AG04449 (cell line): ENCODE measurements at regions not wholly inside any gene's neighbourhood (a gene's known extent, or its start where the extent isn't known, plus 50 kb on each side); places are given as distances from the start of the nearest gene placed in this dataset.

ENCODE experiments used
- CTCF ChIA-PET: fragments of 350-600 bp; formaldehyde crosslinking; extraction: SDS; loops from one replicate; lab custom pipeline; 2021; ENCODE audit warnings: antibody characterized with exemption; lab: Yijun Ruan, JAX
- POLR2A ChIA-PET: fragments of 400-600, 350-600 bp; formaldehyde crosslinking; extraction: SDS; loops from one replicate; lab custom pipeline; 2020; ENCODE audit warnings: antibody characterized with exemption, inconsistent platforms; lab: Yijun Ruan, JAX
- DNase-seq: peaks from one replicate; pipeline ENCODE4 v3.0.0-alpha.2; 2010; ENCODE audit warnings: low read depth, low spot score
- H3K4me3 ChIP-seq: 2 replicates; pipeline ENCODE4 v1.5.1; 2011; ENCODE audit warnings: low read depth, mild to moderate bottlenecking, control low read depth, low read length
- TF ChIP-seq, protein P1 (sequence below): IDR thresholded peaks from one replicate; pipeline ENCODE4 v1.5.1; 2011; ENCODE audit warnings: mild to moderate bottlenecking, moderate library complexity, low read length, control low read depth, inconsistent platforms; ENCODE audit not compliant: insufficient read depth; ENCODE audit errors: missing control alignments

GRCh38 chr6:71421611-71422010, 133.0 kb downstream of the OGFRL1 start:
- POLR2A ChIA-PET: no interaction called here
- DNase-seq: no peak
- CTCF ChIA-PET: interaction anchor here (1.4 kb wide), 1 partner anchor 15 kb away, joined by 4 read pairs; no protein-coding TSS in a partner anchor
- TF ChIP-seq, protein P1, sequence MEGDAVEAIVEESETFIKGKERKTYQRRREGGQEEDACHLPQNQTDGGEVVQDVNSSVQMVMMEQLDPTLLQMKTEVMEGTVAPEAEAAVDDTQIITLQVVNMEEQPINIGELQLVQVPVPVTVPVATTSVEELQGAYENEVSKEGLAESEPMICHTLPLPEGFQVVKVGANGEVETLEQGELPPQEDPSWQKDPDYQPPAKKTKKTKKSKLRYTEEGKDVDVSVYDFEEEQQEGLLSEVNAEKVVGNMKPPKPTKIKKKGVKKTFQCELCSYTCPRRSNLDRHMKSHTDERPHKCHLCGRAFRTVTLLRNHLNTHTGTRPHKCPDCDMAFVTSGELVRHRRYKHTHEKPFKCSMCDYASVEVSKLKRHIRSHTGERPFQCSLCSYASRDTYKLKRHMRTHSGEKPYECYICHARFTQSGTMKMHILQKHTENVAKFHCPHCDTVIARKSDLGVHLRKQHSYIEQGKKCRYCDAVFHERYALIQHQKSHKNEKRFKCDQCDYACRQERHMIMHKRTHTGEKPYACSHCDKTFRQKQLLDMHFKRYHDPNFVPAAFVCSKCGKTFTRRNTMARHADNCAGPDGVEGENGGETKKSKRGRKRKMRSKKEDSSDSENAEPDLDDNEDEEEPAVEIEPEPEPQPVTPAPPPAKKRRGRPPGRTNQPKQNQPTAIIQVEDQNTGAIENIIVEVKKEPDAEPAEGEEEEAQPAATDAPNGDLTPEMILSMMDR: no peak
- H3K4me3 ChIP-seq: no peak overlapping the region

DNA sequence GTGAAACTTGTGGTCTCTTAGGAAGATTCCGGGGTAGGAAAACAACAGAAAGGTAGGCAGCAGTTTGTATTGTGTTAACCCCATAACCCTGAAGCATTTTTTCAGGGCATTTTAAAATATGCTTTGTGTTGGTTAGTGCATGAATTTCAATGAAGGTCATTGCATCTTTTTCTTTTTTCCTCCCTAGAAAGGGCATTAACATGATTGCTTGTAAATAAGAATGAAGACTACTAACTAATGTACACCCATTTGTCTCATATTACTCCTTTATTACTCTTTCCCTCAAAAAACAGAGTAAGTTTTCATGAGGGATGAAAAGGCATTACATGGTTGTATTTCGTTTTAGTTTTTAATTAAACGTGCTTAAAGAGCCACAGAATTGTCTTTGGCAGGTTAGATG, 141.4 kb downstream of the OGFRL1 start:
- TF ChIP-seq, protein P1: no peak
- ChIA-PET CTCF (no interaction called here), POLR2A (no interaction called here)
- no peak for DNase-seq
- H3K4me3 ChIP-seq: no peak overlapping the region

GRCh38 chr6:71433441-71433840, 144.8 kb downstream of the OGFRL1 start:
- no peak for DNase-seq
- POLR2A ChIA-PET: no interaction called here
- TF ChIP-seq, protein P1: no peak
- no peak overlapping the region for H3K4me3 ChIP-seq
- CTCF ChIA-PET: interaction anchor here (1.2 kb wide), 1 partner anchor 1181 kb away, joined by 3 read pairs; no protein-coding TSS in a partner anchor

DNA sequence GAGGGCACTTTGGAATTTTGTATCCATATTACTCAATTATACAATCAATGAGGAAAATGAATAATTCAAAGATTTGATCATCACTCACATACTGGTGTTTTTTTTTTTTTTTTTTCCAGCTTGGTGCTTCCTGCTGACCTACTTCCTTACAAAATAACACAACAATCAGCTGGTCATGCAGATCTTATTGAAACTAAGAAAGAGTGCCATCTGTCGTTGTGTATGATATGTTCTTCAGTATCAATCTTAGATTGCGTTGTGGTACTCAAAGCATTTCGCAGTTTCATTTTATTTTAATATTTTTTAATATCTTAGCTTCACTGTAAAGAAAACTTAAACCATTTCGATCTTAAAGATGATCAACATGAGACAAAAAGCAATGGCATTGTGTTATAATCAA, 155.6 kb downstream of the OGFRL1 start:
- TF ChIP-seq, protein P1: no peak
- POLR2A ChIA-PET: no interaction called here

DNA sequence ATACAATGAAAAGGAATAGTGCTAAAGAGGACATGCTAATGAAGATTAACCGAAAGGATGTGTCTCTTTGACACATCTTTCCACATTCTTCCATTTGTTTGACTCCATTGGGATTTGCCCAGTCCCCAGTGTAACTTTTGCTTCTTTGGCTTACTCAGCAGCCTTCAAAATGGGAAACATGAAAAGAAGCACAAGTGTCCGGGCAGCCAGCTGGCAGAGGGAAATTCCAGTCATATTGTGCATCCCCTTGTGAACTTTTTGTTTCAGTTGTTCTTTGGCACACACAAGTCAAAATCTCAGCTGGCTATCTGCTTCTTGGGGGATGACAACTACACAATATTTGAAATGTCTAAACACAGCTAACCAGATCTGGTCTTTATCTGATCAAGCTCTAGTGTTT, 157.4 kb downstream of the OGFRL1 start:
- ChIA-PET POLR2A (no interaction called here), CTCF (no interaction called here)
- no peak for DNase-seq
- H3K4me3 ChIP-seq: no peak overlapping the region
- TF ChIP-seq, protein P1: no peak

More for the DNA sequence above, 155.6 kb downstream of the OGFRL1 start:
- CTCF ChIA-PET: interaction anchor here (1.5 kb wide), 1 partner anchor 9 kb away, joined by 4 read pairs; no protein-coding TSS in a partner anchor
- H3K4me3 ChIP-seq: no peak overlapping the region
- DNase-seq: no peak

DNA sequence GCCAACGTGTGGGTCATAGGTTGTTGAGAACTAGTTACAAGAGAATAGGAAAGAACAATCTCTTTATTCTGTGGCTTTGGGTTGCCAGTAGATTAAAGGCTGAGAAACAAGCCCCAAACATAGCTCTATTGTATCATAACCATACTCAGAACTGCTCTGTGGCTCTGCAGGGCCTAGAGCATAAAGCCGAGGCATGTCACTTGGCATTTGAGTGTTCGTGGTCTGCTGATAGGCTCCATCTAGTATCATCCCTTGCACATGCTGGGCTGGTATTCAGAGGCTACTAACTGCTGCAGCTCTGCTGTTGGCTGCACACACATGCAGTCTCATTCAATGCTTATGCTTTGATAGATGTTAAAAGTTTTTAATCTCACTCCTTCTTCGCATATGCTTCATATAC, 157.9 kb downstream of the OGFRL1 start:
- ChIA-PET CTCF (no interaction called here), POLR2A (no interaction called here)
- DNase-seq: no peak
- no peak overlapping the region for H3K4me3 ChIP-seq
- TF ChIP-seq, protein P1: no peak
